AG08395 (cell line): ENCODE measurements at regions not wholly inside any gene's neighbourhood (a gene's known extent, or its start where the extent isn't known, plus 50 kb on each side); places are given as distances from the start of the nearest gene placed in this dataset.

ENCODE experiments used
- DNase-seq: peaks from one replicate; pipeline ENCODE4 v3.0.0; 2012; ENCODE audit warnings: mixed read lengths, low spot score

GRCh38 chr14:84520711-84521338 is 1009.1 kb upstream of the FLRT2 start:
- no peak for DNase-seq

GRCh38 chr14:84523746-84524145 is 1006.2 kb upstream of the FLRT2 start:
- no peak for DNase-seq

GRCh38 chr14:84527706-84528105 is 1002.2 kb upstream of the FLRT2 start:
- no peak for DNase-seq

- DNase-seq: no peak
These were observed 997.9 kb upstream of the FLRT2 start for GRCh38 chr14:84532016-84532415.

- no peak for DNase-seq
These were observed 996.7 kb upstream of the FLRT2 start for GRCh38 chr14:84533181-84533725.

GRCh38 chr14:84533791-84534190 is 996.2 kb upstream of the FLRT2 start:
- no peak for DNase-seq

- no peak for DNase-seq
These were observed 994.5 kb upstream of the FLRT2 start for GRCh38 chr14:84535484-84535883.

- no peak for DNase-seq
These were observed 994.0 kb upstream of the FLRT2 start for GRCh38 chr14:84535976-84536375.

GRCh38 chr14:84541018-84541417 is 988.9 kb upstream of the FLRT2 start:
- no peak for DNase-seq

- no peak for DNase-seq
These were observed 986.1 kb upstream of the FLRT2 start for GRCh38 chr14:84543859-84544258.

- DNase-seq: no peak
These were observed 985.3 kb upstream of the FLRT2 start for GRCh38 chr14:84544486-84545131.

- no peak for DNase-seq
These were observed 983.7 kb upstream of the FLRT2 start for GRCh38 chr14:84546236-84546635.

GRCh38 chr14:84554136-84554535 is 975.8 kb upstream of the FLRT2 start:
- no peak for DNase-seq

GRCh38 chr14:84555493-84555892 is 974.5 kb upstream of the FLRT2 start:
- no peak for DNase-seq

- no peak for DNase-seq
These were observed 963.8 kb upstream of the FLRT2 start for GRCh38 chr14:84566109-84566508.

GRCh38 chr14:84575681-84576080 is 954.3 kb upstream of the FLRT2 start:
- DNase-seq: no peak

- no peak for DNase-seq
These were observed 950.7 kb upstream of the FLRT2 start for GRCh38 chr14:84579292-84579691.

GRCh38 chr14:84581041-84581440 is 948.9 kb upstream of the FLRT2 start:
- DNase-seq: no peak

GRCh38 chr14:84584511-84584910 is 945.4 kb upstream of the FLRT2 start:
- no peak for DNase-seq

GRCh38 chr14:84591827-84592445 is 938.0 kb upstream of the FLRT2 start:
- no peak for DNase-seq

GRCh38 chr14:84592770-84593169 is 937.2 kb upstream of the FLRT2 start:
- DNase-seq: no peak

- DNase-seq: no peak
These were observed 919.9 kb upstream of the FLRT2 start for GRCh38 chr14:84610086-84610485.

GRCh38 chr14:84622357-84622756 is 907.6 kb upstream of the FLRT2 start:
- no peak for DNase-seq
